Adrenal gland (tissue), 5 donors: ENCODE measurements at regions not wholly inside any gene's neighbourhood (a gene's known extent, or its start where the extent isn't known, plus 50 kb on each side); places are given as distances from the start of the nearest gene placed in this dataset.

Experiments
- POLR2A ChIP-seq, 2 donors: fragments of 450-650 bp; IDR thresholded peaks; one replicate each; pipeline ENCODE4 v1.6.1; 2017; ENCODE audit warnings: antibody characterized with exemption in 2 of 2, mild to moderate bottlenecking in 2 of 2, moderate library complexity in 1 of 2
- TF ChIP-seq, protein P1 (sequence below), 6 experiments: fragments of 450-650 bp in 4 of 6; fragments of 200-600 bp in 2 of 6; sonication (generic) in 1 of 6; IDR thresholded peaks; 1 replicate in 5 of 6; 2 replicates in 1 of 6; pipeline versions ENCODE4 v1.5.1 to v1.8.0; 2016 to 2021; ENCODE audit warnings: antibody characterized with exemption in 6 of 6, mild to moderate bottlenecking in 2 of 6, moderate library complexity in 1 of 6
- donor health status: DM: no; HTN: no; CAD: no.

DNA sequence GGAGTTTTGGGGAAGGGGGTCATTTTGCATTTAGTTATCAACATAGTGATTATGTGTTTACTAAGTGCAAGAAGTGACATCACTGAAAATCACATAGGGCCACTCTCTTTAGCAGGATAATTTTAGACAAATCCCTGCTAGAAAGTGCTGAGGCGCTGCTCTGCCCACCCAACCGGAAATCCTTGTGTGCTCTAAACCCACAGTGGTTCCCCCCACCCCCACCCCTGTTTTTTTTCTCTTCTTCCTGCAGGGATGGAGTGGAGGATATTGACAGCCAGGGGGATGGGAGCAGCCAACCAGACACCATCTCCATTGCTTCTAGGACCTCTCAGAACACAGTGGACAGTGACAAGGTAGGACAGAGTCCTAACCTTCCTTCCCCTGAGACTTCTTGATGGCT is 234.2 kb upstream of the UMPS start:
- TF ChIP-seq, protein P1, sequence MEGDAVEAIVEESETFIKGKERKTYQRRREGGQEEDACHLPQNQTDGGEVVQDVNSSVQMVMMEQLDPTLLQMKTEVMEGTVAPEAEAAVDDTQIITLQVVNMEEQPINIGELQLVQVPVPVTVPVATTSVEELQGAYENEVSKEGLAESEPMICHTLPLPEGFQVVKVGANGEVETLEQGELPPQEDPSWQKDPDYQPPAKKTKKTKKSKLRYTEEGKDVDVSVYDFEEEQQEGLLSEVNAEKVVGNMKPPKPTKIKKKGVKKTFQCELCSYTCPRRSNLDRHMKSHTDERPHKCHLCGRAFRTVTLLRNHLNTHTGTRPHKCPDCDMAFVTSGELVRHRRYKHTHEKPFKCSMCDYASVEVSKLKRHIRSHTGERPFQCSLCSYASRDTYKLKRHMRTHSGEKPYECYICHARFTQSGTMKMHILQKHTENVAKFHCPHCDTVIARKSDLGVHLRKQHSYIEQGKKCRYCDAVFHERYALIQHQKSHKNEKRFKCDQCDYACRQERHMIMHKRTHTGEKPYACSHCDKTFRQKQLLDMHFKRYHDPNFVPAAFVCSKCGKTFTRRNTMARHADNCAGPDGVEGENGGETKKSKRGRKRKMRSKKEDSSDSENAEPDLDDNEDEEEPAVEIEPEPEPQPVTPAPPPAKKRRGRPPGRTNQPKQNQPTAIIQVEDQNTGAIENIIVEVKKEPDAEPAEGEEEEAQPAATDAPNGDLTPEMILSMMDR (IDR thresholded peaks at IDR 0.05): no peak
- no peak for TF ChIP-seq POLR2A (IDR thresholded peaks at IDR 0.05)
